Adrenal gland (tissue), 5 donors: ENCODE measurements at regions not wholly inside any gene's neighbourhood (a gene's known extent, or its start where the extent isn't known, plus 50 kb on each side); places are given as distances from the start of the nearest gene placed in this dataset.

ENCODE experiments used
- CTCF ChIP-seq, 6 experiments: fragments of 450-650 bp in 4 of 6; fragments of 200-600 bp in 2 of 6; sonication (generic) in 1 of 6; IDR thresholded peaks; 1 replicate in 5 of 6; 2 replicates in 1 of 6; pipeline versions ENCODE4 v1.5.1 to v1.8.0; 2016 to 2021; ENCODE audit warnings: antibody characterized with exemption in 6 of 6, mild to moderate bottlenecking in 2 of 6, moderate library complexity in 1 of 6
- POLR2A ChIP-seq, 2 donors: fragments of 450-650 bp; IDR thresholded peaks; one replicate each; pipeline ENCODE4 v1.6.1; 2017; ENCODE audit warnings: antibody characterized with exemption in 2 of 2, mild to moderate bottlenecking in 2 of 2, moderate library complexity in 1 of 2
- donor health status: DM: no; HTN: no; CAD: no.

DNA sequence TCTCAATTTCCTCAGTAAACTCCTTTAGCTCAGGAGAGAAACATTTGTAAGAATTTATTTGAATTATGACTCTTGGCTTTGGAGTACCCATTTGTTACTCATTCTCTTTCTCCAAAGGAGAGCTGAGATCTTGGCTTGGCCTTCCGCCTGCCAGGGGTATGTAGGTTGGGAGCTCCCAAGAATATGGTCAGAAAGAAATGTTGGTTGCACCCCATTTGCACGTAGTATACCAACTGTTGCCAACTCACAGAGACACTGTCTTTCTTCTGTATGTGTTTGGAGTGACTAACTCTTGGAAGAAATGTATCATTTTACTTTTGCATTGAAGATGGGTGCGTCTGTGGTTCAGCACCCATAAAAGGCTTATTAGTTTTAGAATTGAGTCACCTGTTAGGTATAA is 708.5 kb upstream of the SORCS1 start:
- TF ChIP-seq CTCF (IDR thresholded peaks at IDR 0.05): no peak
- TF ChIP-seq POLR2A (IDR thresholded peaks at IDR 0.05): no peak
